ENCODE measurements at regions not wholly inside any gene's neighbourhood (a gene's known extent, or its start where the extent isn't known, plus 50 kb on each side); places are given as distances from the start of the nearest gene placed in this dataset.

DNA sequence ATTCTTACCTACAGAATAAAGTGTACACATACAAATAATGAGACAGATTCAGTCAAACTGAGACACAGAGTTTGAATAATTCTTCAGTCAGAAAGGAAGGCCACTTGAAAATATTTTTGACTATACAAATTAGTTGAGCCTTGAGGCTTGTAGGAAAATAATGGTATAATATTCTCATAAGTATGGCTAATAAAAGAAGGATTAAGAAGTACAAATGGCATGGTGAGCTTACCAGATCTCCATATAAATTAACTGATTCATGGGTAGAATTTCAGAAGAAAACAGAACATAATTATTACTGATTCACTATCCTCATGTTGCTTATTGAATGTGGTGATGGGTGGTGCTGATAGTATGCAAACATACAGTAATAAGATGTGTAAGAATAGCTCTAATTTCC is 401.1 kb downstream of the PCDH18 start:
- H3K4me3 Mint-ChIP-seq = no peak overlapping the region
- H3K36me3 Mint-ChIP-seq (ENCODE audit: low read depth) = no peaks in the 10 kb centered on the region
- TF ChIP-seq CTCF (IDR thresholded peaks at IDR 0.05; ENCODE audit: unreplicated experiment in 3 of 3) = no peak
- H3K9me3 Mint-ChIP-seq = no peaks in the 10 kb centered on the region
- H3K27me3 Mint-ChIP-seq (ENCODE audit: low read depth) = no peaks in the 10 kb centered on the region
- H3K27ac Mint-ChIP-seq = no peak overlapping the region
- peaks cover 11% of the 10 kb centered on the region for H3K4me1 Mint-ChIP-seq

DNA sequence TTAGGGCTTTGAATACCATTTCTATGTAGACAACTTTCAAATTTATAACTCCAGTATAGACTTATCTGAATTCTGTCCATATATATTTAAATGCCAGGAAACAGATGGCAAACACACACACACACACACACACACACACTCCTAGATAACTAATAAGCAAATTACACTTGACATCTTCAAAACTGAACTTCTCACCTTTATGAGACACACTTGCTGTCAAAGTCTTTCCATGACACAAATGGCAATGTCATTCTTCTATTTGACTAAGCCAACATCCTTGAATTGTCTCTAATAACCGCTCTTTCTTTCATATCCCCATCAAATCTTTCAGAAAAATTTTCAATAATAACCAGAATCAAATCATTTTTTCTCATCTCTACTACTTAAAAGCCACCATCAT is 402.4 kb downstream of the PCDH18 start:
- no peak overlapping the region for H3K4me3 Mint-ChIP-seq
- no peak for TF ChIP-seq CTCF (IDR thresholded peaks at IDR 0.05; ENCODE audit: unreplicated experiment in 3 of 3)
- no peak overlapping the region for H3K27ac Mint-ChIP-seq
- peaks cover 16% of the 10 kb centered on the region for H3K4me1 Mint-ChIP-seq
- no peaks in the 10 kb centered on the region for H3K27me3 Mint-ChIP-seq (ENCODE audit: low read depth)
- no peaks in the 10 kb centered on the region for H3K36me3 Mint-ChIP-seq (ENCODE audit: low read depth)
- H3K9me3 Mint-ChIP-seq = no peaks in the 10 kb centered on the region

GRCh38 chr4:137129441-137129840 is 402.9 kb downstream of the PCDH18 start:
- H3K27me3 Mint-ChIP-seq (ENCODE audit: low read depth) = no peaks in the 10 kb centered on the region
- H3K27ac Mint-ChIP-seq = no peak overlapping the region
- H3K36me3 Mint-ChIP-seq (ENCODE audit: low read depth) = no peaks in the 10 kb centered on the region
- H3K4me1 Mint-ChIP-seq = peaks cover 17% of the 10 kb centered on the region
- no peak for TF ChIP-seq CTCF (IDR thresholded peaks at IDR 0.05; ENCODE audit: unreplicated experiment in 3 of 3)
- H3K4me3 Mint-ChIP-seq = no peak overlapping the region
- H3K9me3 Mint-ChIP-seq = no peaks in the 10 kb centered on the region

GRCh38 chr4:137125011-137125410 is 407.3 kb downstream of the PCDH18 start:
- Mint-ChIP-seq H3K4me3 (peak overlapping the region in 2 of 3 experiments; percentile 37 to 66), H3K9me3 (no peaks in the 10 kb centered on the region), H3K36me3 (ENCODE audit: low read depth) (no peaks in the 10 kb centered on the region), H3K27me3 (ENCODE audit: low read depth) (no peaks in the 10 kb centered on the region), H3K4me1 (peaks cover 17% of the 10 kb centered on the region), H3K27ac (peak overlapping the region; percentile 17 to 30 (median 23))
- no peak for TF ChIP-seq CTCF (IDR thresholded peaks at IDR 0.05; ENCODE audit: unreplicated experiment in 3 of 3)

DNA sequence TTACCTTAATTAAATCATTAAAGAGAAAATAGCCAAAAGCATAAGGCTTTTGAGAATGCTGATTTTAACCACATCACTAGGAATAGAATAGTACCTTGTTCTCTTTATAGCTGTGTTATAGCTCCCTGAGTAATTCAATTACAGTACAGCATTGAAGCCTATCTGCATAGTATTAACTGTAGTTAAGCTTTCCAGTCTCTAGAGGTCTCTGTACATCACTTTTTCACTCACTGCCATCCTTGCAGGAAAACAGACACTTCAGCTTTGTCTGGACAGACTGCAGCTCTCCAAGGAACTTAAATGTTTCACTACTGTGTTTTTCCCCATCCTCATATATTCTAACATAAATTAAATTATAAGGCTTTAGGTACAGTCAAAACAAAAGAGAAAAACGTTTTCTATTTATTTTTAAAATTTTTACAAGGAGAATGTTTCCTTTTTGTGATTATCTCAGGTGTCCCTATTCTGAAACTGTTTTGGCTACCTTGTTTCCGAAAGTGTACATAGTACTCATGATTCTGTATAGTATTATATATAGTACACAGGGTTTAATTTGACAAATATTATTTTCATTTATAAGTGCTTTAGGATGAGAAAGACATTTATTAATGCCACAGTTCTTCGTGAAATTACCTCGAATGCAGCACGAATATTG is 407.9 kb downstream of the PCDH18 start:
- Mint-ChIP-seq H3K4me3 (peak overlapping the region in 2 of 3 experiments; percentile 37 to 66), H3K4me1 (peaks cover 17% of the 10 kb centered on the region), H3K9me3 (no peaks in the 10 kb centered on the region), H3K36me3 (ENCODE audit: low read depth) (no peaks in the 10 kb centered on the region), H3K27ac (peak overlapping the region; percentile 17 to 30 (median 23)), H3K27me3 (ENCODE audit: low read depth) (no peaks in the 10 kb centered on the region)
- peak; percentile 69 to 77 (median 73) for TF ChIP-seq CTCF (IDR thresholded peaks at IDR 0.05; ENCODE audit: unreplicated experiment in 3 of 3)

- Mint-ChIP-seq H3K27ac (no peak overlapping the region), H3K4me1 (peaks cover 12% of the 10 kb centered on the region), H3K4me3 (no peak overlapping the region), H3K9me3 (peaks cover 3% of the 10 kb centered on the region), H3K36me3 (ENCODE audit: low read depth) (no peaks in the 10 kb centered on the region), H3K27me3 (ENCODE audit: low read depth) (no peaks in the 10 kb centered on the region)
- TF ChIP-seq CTCF (IDR thresholded peaks at IDR 0.05; ENCODE audit: unreplicated experiment in 3 of 3) = no peak
Measured at GRCh38 chr4:137122876-137123275, 409.4 kb downstream of the PCDH18 start.

Measured in nephron (organoid).